ENCODE measurements at regions not wholly inside any gene's neighbourhood (a gene's known extent, or its start where the extent isn't known, plus 50 kb on each side); places are given as distances from the start of the nearest gene placed in this dataset.

DNA sequence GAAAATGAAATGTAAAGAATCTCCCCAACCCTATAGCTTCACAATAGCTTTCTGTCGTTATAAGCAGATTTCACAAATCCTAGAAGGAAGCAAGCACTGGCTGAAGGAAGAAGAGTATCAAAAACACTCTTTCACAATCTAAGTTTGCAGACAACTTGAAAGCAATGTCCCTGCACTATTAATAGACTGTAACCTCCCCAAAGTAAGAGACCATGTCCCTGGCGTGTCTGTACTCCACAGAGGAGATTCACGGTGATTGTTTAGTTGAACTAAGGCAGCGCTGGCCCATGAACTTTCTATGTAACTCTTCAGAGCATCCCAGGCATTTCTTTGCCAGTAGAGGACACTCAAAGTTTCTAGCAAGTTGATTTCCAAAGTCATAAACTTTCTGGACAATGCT lies 128.0 kb upstream of the HNRNPA3 start:
- TF ChIP-seq, protein P1, sequence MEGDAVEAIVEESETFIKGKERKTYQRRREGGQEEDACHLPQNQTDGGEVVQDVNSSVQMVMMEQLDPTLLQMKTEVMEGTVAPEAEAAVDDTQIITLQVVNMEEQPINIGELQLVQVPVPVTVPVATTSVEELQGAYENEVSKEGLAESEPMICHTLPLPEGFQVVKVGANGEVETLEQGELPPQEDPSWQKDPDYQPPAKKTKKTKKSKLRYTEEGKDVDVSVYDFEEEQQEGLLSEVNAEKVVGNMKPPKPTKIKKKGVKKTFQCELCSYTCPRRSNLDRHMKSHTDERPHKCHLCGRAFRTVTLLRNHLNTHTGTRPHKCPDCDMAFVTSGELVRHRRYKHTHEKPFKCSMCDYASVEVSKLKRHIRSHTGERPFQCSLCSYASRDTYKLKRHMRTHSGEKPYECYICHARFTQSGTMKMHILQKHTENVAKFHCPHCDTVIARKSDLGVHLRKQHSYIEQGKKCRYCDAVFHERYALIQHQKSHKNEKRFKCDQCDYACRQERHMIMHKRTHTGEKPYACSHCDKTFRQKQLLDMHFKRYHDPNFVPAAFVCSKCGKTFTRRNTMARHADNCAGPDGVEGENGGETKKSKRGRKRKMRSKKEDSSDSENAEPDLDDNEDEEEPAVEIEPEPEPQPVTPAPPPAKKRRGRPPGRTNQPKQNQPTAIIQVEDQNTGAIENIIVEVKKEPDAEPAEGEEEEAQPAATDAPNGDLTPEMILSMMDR (IDR thresholded peaks at IDR 0.05) = no peak
- ATAC-seq (ENCODE audit: insufficient number of reproducible peaks, low FRiP score, low read depth) = no peak
- Histone ChIP-seq H3K4me3 (no peak overlapping the region), H3K4me1 (ENCODE audit: control insufficient read depth in 1 of 2, low read depth in 2 of 2) (no peaks in the 10 kb centered on the region), H3K27me3 (replicated peaks; ENCODE audit: insufficient read depth) (no peaks in the 10 kb centered on the region), H3K27ac (no peak overlapping the region), H3K36me3 (no peaks in the 10 kb centered on the region), H3K9me3 (no peaks in the 10 kb centered on the region)
- DNase-seq (ENCODE audit: low spot score) = no peak

DNA sequence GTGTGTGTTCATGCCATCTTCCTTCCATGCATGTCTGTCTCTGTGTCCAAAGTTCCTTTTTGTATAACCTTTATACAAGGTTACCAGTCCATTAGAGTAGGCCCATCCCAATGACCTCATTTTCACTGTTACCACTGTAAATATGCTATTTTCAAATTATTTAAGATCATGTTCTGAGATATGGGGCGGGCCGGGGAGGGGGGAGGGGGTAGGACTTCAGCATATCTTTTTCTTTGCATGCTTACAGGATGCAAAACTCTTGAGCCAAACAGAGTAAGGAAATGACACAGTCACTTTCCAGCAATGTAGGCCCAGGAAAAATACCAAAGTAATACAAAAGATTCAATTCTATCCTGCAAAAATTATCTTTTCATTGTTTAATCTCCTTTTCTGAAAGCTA lies 124.1 kb upstream of the HNRNPA3 start:
- no peaks in the 10 kb centered on the region for H3K36me3 ChIP-seq
- no peak overlapping the region for H3K27ac ChIP-seq
- H3K4me3 ChIP-seq = no peak overlapping the region
- no peaks in the 10 kb centered on the region for H3K9me3 ChIP-seq
- DNase-seq (ENCODE audit: low spot score) (no peak), ATAC-seq (ENCODE audit: insufficient number of reproducible peaks, low FRiP score, low read depth) (no peak)
- TF ChIP-seq, protein P1 (IDR thresholded peaks at IDR 0.05) = no peak
- no peaks in the 10 kb centered on the region for H3K4me1 ChIP-seq (ENCODE audit: control insufficient read depth in 1 of 2, low read depth in 2 of 2)
- H3K27me3 ChIP-seq (replicated peaks; ENCODE audit: insufficient read depth) = no peaks in the 10 kb centered on the region

DNA sequence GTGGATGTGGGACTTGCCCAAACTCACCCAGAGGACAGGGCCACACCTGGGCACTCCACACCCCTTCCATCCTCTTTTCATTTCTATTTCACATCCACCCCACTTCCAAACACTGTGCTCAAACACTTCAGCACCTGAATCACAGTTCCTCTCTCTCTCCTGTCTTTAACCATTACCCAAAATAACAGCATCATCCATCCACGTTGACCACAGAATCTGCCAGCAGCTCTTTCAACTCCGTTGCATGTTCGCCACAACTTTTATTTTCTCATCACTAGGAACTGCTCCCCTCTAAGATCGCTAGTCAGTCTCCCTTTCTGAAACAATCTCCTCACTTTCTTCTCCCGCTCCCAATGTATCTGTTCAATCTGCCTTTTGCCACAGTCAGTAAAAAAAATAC lies 121.6 kb upstream of the HNRNPA3 start:
- ATAC-seq (ENCODE audit: insufficient number of reproducible peaks, low FRiP score, low read depth) (no peak), DNase-seq (ENCODE audit: low spot score) (no peak)
- Histone ChIP-seq H3K4me3 (no peak overlapping the region), H3K27ac (no peak overlapping the region), H3K36me3 (no peaks in the 10 kb centered on the region), H3K4me1 (ENCODE audit: control insufficient read depth in 1 of 2, low read depth in 2 of 2) (no peaks in the 10 kb centered on the region), H3K27me3 (replicated peaks; ENCODE audit: insufficient read depth) (no peaks in the 10 kb centered on the region), H3K9me3 (no peaks in the 10 kb centered on the region)
- TF ChIP-seq, protein P1 (IDR thresholded peaks at IDR 0.05) = no peak

DNA sequence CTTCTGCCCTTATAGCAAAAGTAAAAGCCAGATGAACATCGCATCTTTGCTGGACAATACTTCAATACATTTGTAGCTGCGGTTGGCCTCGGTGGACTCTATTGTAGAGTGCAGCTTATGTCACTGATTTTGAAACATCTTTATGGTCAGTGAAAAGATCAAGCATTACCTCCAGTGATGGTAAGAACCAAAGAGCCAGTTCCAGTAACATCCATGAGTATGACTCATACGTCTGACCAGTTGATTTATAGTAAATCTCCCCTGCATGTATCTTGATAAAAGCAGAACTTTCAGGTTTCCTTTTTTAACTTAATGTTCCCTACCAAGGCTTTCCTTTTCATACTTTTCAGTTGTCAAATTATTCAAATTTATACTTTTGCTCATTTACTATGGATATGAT lies 119.2 kb upstream of the HNRNPA3 start:
- no peaks in the 10 kb centered on the region for H3K36me3 ChIP-seq
- H3K4me1 ChIP-seq (ENCODE audit: control insufficient read depth in 1 of 2, low read depth in 2 of 2) = no peaks in the 10 kb centered on the region

DNA sequence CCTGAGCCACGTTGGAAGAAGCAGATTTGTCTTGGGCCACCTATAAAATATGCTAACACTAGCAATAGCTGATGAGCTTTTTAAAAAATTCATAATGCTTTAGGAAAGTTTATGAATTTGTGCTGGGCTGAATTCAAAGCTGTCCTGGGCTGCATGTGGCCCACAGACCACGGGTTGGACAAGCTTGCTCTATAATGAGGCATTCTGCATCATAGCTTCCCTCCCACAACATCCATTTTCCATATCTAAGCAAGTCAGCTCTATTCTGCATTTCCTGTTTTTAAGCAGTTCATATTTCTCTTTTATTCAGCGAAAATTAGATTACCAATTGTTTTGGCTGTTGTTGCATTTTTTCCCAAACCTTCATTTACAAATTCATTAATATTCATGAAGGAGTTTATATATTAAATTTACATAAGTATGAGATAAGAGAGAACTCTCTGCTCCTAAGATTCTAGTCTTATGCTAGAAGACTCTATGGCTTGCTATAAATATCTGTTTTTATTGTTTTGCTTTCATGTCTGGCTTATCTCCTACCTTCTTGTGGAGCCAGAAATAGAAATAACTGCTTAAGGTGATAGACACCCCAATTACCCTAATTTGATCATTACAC lies 114.5 kb upstream of the HNRNPA3 start:
- H3K9me3 ChIP-seq = peaks cover 3% of the 10 kb centered on the region
- no peaks in the 10 kb centered on the region for H3K36me3 ChIP-seq
- no peaks in the 10 kb centered on the region for H3K4me1 ChIP-seq (ENCODE audit: control insufficient read depth in 1 of 2, low read depth in 2 of 2)
- H3K27me3 ChIP-seq (replicated peaks; ENCODE audit: insufficient read depth) = no peaks in the 10 kb centered on the region
- TF ChIP-seq, protein P1 (IDR thresholded peaks at IDR 0.05) = no peak
- ATAC-seq (ENCODE audit: insufficient number of reproducible peaks, low FRiP score, low read depth) (no peak), DNase-seq (ENCODE audit: low spot score) (no peak)
- no peak overlapping the region for H3K27ac ChIP-seq
- no peak overlapping the region for H3K4me3 ChIP-seq

More for the DNA sequence above, 119.2 kb upstream of the HNRNPA3 start:
- Histone ChIP-seq H3K4me3 (no peak overlapping the region), H3K27me3 (replicated peaks; ENCODE audit: insufficient read depth) (no peaks in the 10 kb centered on the region), H3K9me3 (no peaks in the 10 kb centered on the region), H3K27ac (no peak overlapping the region)
- TF ChIP-seq, protein P1 (IDR thresholded peaks at IDR 0.05) = no peak
- no peak for ATAC-seq (ENCODE audit: insufficient number of reproducible peaks, low FRiP score, low read depth)
- no peak for DNase-seq (ENCODE audit: low spot score)

Data from thoracic aorta (tissue), 2 donors.